ENCODE measurements at regions not wholly inside any gene's neighbourhood (a gene's known extent, or its start where the extent isn't known, plus 50 kb on each side); places are given as distances from the start of the nearest gene placed in this dataset.

DNA sequence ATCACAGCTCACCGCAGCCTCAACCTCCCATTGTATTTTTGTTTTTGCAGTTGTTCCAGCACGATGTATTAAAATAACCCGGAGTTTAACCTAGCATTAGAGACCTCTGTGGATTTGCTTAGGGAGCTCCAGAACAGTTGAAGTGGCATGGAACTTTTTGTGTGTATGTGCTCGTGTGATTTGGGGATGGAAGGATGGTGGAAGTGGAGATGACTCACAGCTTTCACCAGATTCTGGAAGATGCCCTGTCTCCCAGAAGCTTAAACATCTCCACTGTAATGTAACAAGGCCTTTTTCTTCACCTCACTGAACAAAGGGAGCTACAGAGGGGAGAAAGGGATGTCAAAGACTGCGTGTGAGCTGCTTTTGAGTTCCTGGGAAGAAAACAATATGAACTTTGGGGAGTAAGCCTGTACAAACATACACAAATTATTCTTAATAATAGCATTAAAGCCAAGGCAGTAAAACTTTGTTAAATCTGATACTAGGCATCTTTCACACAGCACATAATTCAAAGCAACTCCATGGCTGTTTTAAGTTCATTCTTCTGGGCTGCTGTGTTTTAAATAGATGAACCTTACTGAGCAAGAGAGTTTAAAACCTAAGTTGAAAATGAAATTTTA is 226.4 kb downstream of the ADAMTS15 start:
- TF ChIP-seq, protein P1, sequence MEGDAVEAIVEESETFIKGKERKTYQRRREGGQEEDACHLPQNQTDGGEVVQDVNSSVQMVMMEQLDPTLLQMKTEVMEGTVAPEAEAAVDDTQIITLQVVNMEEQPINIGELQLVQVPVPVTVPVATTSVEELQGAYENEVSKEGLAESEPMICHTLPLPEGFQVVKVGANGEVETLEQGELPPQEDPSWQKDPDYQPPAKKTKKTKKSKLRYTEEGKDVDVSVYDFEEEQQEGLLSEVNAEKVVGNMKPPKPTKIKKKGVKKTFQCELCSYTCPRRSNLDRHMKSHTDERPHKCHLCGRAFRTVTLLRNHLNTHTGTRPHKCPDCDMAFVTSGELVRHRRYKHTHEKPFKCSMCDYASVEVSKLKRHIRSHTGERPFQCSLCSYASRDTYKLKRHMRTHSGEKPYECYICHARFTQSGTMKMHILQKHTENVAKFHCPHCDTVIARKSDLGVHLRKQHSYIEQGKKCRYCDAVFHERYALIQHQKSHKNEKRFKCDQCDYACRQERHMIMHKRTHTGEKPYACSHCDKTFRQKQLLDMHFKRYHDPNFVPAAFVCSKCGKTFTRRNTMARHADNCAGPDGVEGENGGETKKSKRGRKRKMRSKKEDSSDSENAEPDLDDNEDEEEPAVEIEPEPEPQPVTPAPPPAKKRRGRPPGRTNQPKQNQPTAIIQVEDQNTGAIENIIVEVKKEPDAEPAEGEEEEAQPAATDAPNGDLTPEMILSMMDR (IDR thresholded peaks at IDR 0.05; ENCODE audit: borderline replicate concordance, extremely low read depth, low read length, poor library complexity, severe bottlenecking): no peak
- TF ChIP-seq EZH2 (IDR thresholded peaks at IDR 0.05; ENCODE audit: borderline replicate concordance, low read depth, low read length, severe bottlenecking): no peak
